ENCODE measurements at regions not wholly inside any gene's neighbourhood (a gene's known extent, or its start where the extent isn't known, plus 50 kb on each side); places are given as distances from the start of the nearest gene placed in this dataset.

DNA sequence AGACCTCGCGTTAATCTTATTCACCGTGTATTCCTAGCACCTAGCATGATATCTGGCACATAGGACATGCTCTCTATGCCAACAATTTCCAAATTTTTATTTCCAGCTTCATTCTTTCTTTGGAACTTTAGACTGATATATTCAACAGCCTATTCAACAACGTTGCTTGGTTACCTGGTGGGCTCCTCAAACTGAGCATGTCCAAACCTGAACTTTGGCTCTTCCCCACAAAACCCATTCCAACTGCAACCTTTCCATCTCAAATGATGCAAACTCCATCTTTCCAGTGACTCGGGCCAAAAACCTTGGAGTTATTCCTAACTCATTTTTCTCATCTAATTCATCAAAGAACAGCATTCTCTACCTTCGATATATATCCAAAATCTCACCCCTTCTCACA lies 525.2 kb downstream of the AGTPBP1 start:
- no peak for DNase-seq (ENCODE audit: low spot score)
- 81% methylated on average over 6 of the region's 6 CpGs for WGBS
- Histone ChIP-seq H3K36me3 (ENCODE audit: control insufficient read depth in 4 of 4, insufficient read depth in 3 of 4, low read depth in 1 of 4, low read length in 3 of 4) (no peaks in the 10 kb centered on the region), H3K4me3 (ENCODE audit: low read depth in 1 of 3, low read length in 3 of 3) (no peak overlapping the region), H3K27me3 (ENCODE audit: control insufficient read depth in 4 of 4, insufficient read depth in 4 of 4, low read length in 3 of 4) (peaks cover 0 to 4% (median 0%) of the 10 kb centered on the region in 4 donors), H3K27ac (ENCODE audit: low read depth in 1 of 2, low read length in 2 of 2) (no peak overlapping the region), H3K9ac (ENCODE audit: low read depth in 1 of 2, low read length in 2 of 2) (no peak overlapping the region), H3K9me3 (ENCODE audit: control insufficient read depth in 4 of 4, low read length in 3 of 4) (no peaks in the 10 kb centered on the region), H3K4me1 (ENCODE audit: control insufficient read depth in 4 of 4, insufficient read depth in 4 of 4, low read length in 3 of 4) (no peaks in the 10 kb centered on the region)
- no peak for TF ChIP-seq EGR1 (IDR thresholded peaks at IDR 0.05; ENCODE audit: low read depth in 2 of 2)
- TF ChIP-seq, protein P1, sequence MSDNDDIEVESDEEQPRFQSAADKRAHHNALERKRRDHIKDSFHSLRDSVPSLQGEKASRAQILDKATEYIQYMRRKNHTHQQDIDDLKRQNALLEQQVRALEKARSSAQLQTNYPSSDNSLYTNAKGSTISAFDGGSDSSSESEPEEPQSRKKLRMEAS (IDR thresholded peaks at IDR 0.05), result no peak
- no peak for TF ChIP-seq NR2F2 (IDR thresholded peaks at IDR 0.05)
- TF ChIP-seq FOXA2 (IDR thresholded peaks at IDR 0.05), result no peak
- TF ChIP-seq RAD21 (IDR thresholded peaks at IDR 0.05), result no peak
- TF ChIP-seq YY1 (IDR thresholded peaks at IDR 0.05), result no peak
- TF ChIP-seq SP1 (IDR thresholded peaks at IDR 0.05), result no peak
- TF ChIP-seq, protein P2, sequence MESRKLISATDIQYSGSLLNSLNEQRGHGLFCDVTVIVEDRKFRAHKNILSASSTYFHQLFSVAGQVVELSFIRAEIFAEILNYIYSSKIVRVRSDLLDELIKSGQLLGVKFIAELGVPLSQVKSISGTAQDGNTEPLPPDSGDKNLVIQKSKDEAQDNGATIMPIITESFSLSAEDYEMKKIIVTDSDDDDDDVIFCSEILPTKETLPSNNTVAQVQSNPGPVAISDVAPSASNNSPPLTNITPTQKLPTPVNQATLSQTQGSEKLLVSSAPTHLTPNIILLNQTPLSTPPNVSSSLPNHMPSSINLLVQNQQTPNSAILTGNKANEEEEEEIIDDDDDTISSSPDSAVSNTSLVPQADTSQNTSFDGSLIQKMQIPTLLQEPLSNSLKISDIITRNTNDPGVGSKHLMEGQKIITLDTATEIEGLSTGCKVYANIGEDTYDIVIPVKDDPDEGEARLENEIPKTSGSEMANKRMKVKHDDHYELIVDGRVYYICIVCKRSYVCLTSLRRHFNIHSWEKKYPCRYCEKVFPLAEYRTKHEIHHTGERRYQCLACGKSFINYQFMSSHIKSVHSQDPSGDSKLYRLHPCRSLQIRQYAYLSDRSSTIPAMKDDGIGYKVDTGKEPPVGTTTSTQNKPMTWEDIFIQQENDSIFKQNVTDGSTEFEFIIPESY (IDR thresholded peaks at IDR 0.05), result no peak
- TF ChIP-seq, protein P3, sequence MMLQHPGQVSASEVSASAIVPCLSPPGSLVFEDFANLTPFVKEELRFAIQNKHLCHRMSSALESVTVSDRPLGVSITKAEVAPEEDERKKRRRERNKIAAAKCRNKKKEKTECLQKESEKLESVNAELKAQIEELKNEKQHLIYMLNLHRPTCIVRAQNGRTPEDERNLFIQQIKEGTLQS (IDR thresholded peaks at IDR 0.05), result no peak
- no peak for TF ChIP-seq TAF1 (conservative IDR thresholded peaks at IDR 0.05)
- TF ChIP-seq, protein P4, sequence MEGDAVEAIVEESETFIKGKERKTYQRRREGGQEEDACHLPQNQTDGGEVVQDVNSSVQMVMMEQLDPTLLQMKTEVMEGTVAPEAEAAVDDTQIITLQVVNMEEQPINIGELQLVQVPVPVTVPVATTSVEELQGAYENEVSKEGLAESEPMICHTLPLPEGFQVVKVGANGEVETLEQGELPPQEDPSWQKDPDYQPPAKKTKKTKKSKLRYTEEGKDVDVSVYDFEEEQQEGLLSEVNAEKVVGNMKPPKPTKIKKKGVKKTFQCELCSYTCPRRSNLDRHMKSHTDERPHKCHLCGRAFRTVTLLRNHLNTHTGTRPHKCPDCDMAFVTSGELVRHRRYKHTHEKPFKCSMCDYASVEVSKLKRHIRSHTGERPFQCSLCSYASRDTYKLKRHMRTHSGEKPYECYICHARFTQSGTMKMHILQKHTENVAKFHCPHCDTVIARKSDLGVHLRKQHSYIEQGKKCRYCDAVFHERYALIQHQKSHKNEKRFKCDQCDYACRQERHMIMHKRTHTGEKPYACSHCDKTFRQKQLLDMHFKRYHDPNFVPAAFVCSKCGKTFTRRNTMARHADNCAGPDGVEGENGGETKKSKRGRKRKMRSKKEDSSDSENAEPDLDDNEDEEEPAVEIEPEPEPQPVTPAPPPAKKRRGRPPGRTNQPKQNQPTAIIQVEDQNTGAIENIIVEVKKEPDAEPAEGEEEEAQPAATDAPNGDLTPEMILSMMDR (IDR thresholded peaks at IDR 0.05; ENCODE audit: low read depth, low read length, missing input control), result no peak
- TF ChIP-seq HNF4A (conservative IDR thresholded peaks at IDR 0.05), result no peak

DNA sequence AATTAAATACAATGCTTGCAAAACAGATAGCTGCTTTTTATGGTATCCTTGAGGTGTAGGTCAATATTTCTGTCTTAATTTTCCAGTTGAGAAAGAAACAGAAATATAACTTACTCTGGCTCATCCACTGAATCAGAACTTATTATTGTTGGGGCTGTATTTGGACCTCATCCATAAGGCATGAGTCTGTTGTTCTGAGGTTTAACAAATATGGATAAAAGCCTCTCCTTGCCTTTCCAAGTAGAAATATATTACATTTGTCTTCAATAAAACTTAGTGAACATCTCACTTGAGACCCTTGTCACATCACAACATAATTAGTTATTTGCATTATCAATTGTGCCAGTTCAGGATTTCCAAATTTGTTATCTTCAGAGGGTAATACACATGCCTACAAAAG lies 525.8 kb downstream of the AGTPBP1 start:
- Histone ChIP-seq H3K27me3 (ENCODE audit: control insufficient read depth in 4 of 4, insufficient read depth in 4 of 4, low read length in 3 of 4) (peaks cover 0 to 7% (median 0%) of the 10 kb centered on the region in 4 donors), H3K36me3 (ENCODE audit: control insufficient read depth in 4 of 4, insufficient read depth in 3 of 4, low read depth in 1 of 4, low read length in 3 of 4) (no peaks in the 10 kb centered on the region), H3K27ac (ENCODE audit: low read depth in 1 of 2, low read length in 2 of 2) (no peak overlapping the region), H3K4me1 (ENCODE audit: control insufficient read depth in 4 of 4, insufficient read depth in 4 of 4, low read length in 3 of 4) (no peaks in the 10 kb centered on the region), H3K9me3 (ENCODE audit: control insufficient read depth in 4 of 4, low read length in 3 of 4) (no peaks in the 10 kb centered on the region), H3K9ac (ENCODE audit: low read depth in 1 of 2, low read length in 2 of 2) (no peak overlapping the region), H3K4me3 (ENCODE audit: low read depth in 1 of 3, low read length in 3 of 3) (no peak overlapping the region)
- TF ChIP-seq FOXA2 (IDR thresholded peaks at IDR 0.05) (no peak), RAD21 (IDR thresholded peaks at IDR 0.05) (no peak), RXRA (IDR thresholded peaks at IDR 0.05) (no peak)
- TF ChIP-seq, protein P4 (IDR thresholded peaks at IDR 0.05; ENCODE audit: low read depth, low read length, missing input control), result no peak
- TF ChIP-seq, protein P2 (IDR thresholded peaks at IDR 0.05), result no peak
- TF ChIP-seq, protein P1 (IDR thresholded peaks at IDR 0.05), result no peak
- DNase-seq (ENCODE audit: low spot score), result no peak
